SHP77 (cell line): ENCODE measurements at regions not wholly inside any gene's neighbourhood (a gene's known extent, or its start where the extent isn't known, plus 50 kb on each side); places are given as distances from the start of the nearest gene placed in this dataset.

ENCODE experiments used
- DNase-seq, 2 experiments: peaks; one replicate each; lab custom pipeline; 2025; lab: John Stamatoyannopoulos, UW

DNA sequence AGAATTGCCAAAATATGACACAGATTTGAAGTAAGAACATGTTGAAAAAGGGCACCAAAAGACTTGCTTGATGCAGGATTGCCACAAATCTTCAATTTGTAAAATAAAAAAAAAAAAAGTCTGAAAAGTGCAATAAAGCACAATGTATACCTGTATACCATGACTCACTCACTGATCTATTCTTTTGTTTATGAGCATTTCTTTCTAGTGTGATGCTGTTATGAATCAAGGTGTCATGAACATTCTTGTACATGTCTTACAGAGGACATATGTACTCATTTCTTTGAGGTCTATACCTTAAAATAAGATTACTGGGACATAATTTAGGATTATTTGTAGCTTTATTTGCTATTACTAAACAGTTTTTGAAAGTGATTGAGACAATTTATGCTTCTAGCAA is 464.9 kb upstream of the RBMS3 start:
- DNase-seq: no peak

DNA sequence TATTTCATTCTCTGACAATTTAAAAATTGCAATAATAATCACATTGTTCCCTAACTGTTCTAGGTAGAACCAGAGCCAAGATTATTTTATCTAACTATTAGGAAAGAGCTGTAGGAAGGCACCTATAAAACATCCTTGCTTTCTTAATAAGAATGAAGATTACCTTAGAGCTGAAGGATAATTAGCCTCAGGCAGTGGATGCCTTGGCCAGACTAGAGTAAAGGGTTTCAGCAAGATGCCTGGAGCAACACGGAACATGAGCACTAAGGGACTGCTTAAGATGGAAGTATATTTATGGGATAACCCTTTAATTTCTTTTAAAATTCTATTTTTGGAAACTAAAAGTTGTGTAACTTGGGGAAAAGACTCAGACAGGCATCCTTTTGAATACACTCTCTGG is 456.6 kb upstream of the RBMS3 start:
- no peak for DNase-seq

DNA sequence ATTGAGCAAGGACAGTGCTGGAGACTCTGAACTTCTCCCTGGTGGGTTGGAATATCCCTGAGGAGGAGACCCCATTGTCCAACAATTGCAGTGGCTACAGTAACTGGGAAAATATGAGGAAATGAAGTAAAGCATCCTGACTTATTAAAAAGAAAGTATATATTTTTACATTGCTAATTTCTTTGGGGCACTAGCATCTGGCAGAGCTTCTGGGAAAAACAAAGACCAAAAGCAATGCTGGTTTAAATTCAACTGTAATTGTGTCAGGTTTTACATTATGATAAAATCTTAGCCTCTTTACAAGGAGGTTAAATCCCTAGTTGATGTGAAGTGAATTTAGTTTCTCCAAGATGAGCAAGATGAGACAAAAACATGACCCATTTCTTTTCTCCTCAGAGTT is 454.0 kb upstream of the RBMS3 start:
- no peak for DNase-seq

DNA sequence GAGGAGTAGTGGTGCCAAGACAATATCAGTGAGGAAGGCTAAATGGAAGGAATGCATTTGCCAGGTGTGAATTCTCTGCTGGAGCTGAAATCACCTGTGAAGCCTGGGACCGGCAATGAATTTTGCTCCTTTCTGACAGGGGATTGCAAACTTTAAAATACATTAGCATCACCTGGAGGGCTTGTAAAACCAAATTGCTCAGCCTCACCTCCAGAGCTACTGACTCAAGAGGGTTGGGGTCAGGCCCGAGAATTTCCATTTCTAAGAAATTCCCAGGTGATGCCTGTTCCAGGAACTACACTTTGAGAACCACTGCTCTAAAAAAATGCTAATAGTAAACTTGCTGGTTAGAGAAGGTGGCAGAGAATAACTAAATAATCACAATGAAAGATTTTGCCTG is 445.6 kb upstream of the RBMS3 start:
- no peak for DNase-seq

GRCh38 chr3:28835751-28836150 is 445.1 kb upstream of the RBMS3 start:
- DNase-seq: no peak

- no peak for DNase-seq
These were observed 444.7 kb upstream of the RBMS3 start for GRCh38 chr3:28836199-28836598.

DNA sequence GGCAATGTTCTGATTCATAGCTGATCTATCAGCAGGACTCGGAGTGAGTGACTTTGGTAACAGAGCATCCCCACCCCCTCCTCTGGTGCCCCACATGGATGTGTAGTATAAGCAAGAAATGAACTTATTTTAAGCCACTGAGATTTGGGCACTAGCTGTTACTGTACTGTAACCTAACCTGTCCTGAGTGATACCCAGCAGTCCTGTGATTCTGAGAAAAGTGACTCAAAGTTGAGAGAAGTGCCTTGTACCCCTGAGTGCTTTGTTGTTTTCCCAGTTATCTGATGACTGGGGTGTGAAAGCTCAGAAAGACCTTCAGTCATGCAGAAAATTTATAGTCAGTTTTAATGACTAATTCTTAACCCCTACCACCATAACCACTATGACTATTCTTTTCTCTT is 439.9 kb upstream of the RBMS3 start:
- DNase-seq: no peak

GRCh38 chr3:28841441-28841840 is 439.4 kb upstream of the RBMS3 start:
- DNase-seq: no peak

- DNase-seq: no peak
These were observed 436.4 kb upstream of the RBMS3 start for GRCh38 chr3:28844298-28845005.

DNA sequence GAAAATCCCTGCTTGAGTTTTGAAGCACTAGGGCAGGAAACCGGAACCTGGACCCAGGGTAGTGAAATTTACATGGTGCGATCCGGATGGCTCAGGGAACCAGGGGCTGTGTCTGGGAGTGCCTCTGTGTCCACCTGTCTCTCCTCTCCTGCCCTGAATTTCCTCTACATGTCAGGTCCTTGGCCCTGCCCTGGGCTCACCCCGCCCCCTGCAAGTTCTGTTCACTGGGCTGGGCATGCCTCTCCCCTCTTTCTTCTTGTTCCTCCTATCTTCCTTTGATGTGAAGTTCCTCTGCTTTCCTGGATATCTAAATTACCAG is 435.9 kb upstream of the RBMS3 start:
- DNase-seq: no peak

- DNase-seq: no peak
These were observed 433.8 kb upstream of the RBMS3 start for GRCh38 chr3:28846971-28847478.

GRCh38 chr3:28847736-28848135 is 433.1 kb upstream of the RBMS3 start:
- DNase-seq: no peak

GRCh38 chr3:28850186-28850585 is 430.7 kb upstream of the RBMS3 start:
- DNase-seq: no peak

- no peak for DNase-seq
These were observed 427.0 kb upstream of the RBMS3 start for GRCh38 chr3:28853830-28854229.

- DNase-seq: no peak
These were observed 424.1 kb upstream of the RBMS3 start for GRCh38 chr3:28856796-28857195.

GRCh38 chr3:28859897-28860296 is 421.0 kb upstream of the RBMS3 start:
- no peak for DNase-seq

- DNase-seq: no peak
These were observed 420.6 kb upstream of the RBMS3 start for GRCh38 chr3:28860307-28860706.

DNA sequence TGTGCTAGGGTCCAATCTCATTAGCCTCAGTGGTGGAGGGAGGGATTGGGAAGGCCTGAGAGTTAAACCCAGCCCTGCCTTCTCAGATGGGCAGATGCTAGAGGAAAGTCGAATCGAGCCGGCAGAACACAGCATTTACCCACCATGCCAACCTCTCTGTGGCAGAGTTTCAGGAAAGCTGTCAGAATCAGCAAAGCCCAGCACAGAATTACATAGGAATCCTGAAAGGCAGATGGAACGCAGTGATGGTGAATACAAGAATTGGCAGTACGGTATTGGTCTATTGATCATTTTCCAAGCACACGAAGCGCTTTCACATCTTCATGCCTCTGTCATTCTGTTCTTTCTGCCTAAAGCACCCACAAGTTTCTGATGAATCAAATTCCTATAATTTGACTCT is 417.7 kb upstream of the RBMS3 start:
- DNase-seq: no peak

- DNase-seq: peak in 1 of 2 experiments; percentile 17
These were observed 413.0 kb upstream of the RBMS3 start for GRCh38 chr3:28867836-28868235.

GRCh38 chr3:28868897-28869296 is 412.0 kb upstream of the RBMS3 start:
- no peak for DNase-seq

GRCh38 chr3:28877912-28878311 is 403.0 kb upstream of the RBMS3 start:
- DNase-seq: no peak

GRCh38 chr3:28890373-28890772 is 390.5 kb upstream of the RBMS3 start:
- DNase-seq: no peak

GRCh38 chr3:28891485-28891884 is 389.4 kb upstream of the RBMS3 start:
- DNase-seq: no peak

DNA sequence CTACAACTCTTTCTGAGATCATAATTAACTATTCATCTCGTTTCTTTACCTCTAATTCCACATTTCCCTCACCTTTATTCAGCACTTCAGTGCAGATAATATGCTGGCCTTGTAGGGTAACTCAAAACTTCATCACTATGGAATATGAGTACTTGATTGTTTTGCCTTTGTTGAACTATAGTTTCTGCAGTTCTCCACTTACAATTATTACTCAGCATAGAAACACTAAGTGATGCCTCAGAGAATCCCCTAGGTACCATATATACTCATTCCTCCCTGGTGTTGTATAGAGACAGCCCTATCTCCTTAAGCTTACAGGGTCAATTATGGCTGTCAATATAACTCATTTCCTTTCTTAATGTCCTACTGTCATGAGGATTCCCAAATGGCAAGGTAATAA is 380.6 kb upstream of the RBMS3 start:
- DNase-seq: no peak

DNA sequence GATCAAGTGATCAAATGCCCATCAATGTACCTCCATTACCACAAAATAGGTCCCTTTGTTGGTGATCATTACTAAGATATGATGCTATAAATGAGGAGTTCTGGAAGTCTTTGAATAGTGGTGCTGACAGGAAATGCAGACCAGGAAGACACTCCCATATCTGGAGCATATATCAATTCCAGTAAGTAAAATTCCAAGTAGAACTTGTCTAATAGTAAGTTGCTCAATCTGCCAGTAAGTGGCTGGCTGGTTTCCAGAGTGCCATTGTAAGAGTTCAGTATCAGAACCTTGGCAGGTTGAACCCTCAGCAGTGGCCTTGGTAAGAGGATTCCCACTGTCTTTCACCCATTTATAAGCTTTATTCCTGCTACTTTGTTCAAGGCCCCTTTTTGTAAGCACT is 379.9 kb upstream of the RBMS3 start:
- no peak for DNase-seq
